MM.1S (cell line): ENCODE measurements at regions not wholly inside any gene's neighbourhood (a gene's known extent, or its start where the extent isn't known, plus 50 kb on each side); places are given as distances from the start of the nearest gene placed in this dataset.

Source experiments
- EZH2 ChIP-seq: fragments of 300-600 bp; sonication (generic); optimal IDR thresholded peaks from 2 replicates; pipeline ENCODE3; 2017; ENCODE audit warnings: low read depth, mild to moderate bottlenecking, antibody characterized with exemption, low read length, mixed read lengths
- EZH2phosphoT487 ChIP-seq: fragments of 300-600 bp; sonication (generic); IDR thresholded peaks from 2 replicates; pipeline ENCODE4 v1.6.1; 2018; ENCODE audit warnings: antibody characterized with exemption, low read length
- TF ChIP-seq, protein P1 (sequence below): fragments of 300-600 bp; sonication (generic); IDR thresholded peaks from 2 replicates; pipeline ENCODE4 v1.5.1; 2016; ENCODE audit warnings: antibody characterized with exemption, low read length, mixed read lengths

DNA sequence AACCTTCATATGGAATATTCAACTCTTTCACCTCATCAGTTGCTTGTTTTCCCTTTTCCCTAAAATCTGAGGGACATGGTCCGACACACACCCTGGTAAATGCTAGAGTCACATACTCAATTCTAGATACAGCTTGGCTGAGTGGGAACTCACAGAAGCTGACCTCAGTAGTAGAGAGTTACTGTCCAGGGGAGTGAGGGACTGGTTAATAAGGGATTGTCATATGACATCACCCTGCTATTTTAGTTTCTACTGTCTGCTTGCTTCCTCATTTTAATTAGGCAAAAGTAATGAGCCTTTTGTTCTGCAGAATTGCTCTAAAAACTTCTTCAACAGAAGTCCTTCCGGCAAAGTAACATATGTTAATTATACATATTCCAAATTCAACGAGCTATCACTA, 244.5 kb downstream of the ZIC4 start:
- TF ChIP-seq, protein P1, sequence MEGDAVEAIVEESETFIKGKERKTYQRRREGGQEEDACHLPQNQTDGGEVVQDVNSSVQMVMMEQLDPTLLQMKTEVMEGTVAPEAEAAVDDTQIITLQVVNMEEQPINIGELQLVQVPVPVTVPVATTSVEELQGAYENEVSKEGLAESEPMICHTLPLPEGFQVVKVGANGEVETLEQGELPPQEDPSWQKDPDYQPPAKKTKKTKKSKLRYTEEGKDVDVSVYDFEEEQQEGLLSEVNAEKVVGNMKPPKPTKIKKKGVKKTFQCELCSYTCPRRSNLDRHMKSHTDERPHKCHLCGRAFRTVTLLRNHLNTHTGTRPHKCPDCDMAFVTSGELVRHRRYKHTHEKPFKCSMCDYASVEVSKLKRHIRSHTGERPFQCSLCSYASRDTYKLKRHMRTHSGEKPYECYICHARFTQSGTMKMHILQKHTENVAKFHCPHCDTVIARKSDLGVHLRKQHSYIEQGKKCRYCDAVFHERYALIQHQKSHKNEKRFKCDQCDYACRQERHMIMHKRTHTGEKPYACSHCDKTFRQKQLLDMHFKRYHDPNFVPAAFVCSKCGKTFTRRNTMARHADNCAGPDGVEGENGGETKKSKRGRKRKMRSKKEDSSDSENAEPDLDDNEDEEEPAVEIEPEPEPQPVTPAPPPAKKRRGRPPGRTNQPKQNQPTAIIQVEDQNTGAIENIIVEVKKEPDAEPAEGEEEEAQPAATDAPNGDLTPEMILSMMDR: no peak
- no peak for TF ChIP-seq EZH2phosphoT487
- TF ChIP-seq EZH2: no peak
